Fibroblast of skin of left biceps (primary cell): ENCODE measurements at regions not wholly inside any gene's neighbourhood (a gene's known extent, or its start where the extent isn't known, plus 50 kb on each side); places are given as distances from the start of the nearest gene placed in this dataset.

Source experiments
- DNase-seq, 2 experiments: peaks; one replicate each; pipeline ENCODE4 v3.0.0-alpha.2; 2013; ENCODE audit warnings: low read depth in 2 of 2

- no peak for DNase-seq
Measured at GRCh38 chr1:182122913-182123260, 61.4 kb upstream of the ZNF648 start.

- DNase-seq = no peak
Measured at GRCh38 chr1:182122256-182122912, 60.9 kb upstream of the ZNF648 start.

- DNase-seq = no peak
Measured at GRCh38 chr1:182121787-182122186, 60.3 kb upstream of the ZNF648 start.

- DNase-seq = no peak
Measured at GRCh38 chr1:182120411-182121258, 59.1 kb upstream of the ZNF648 start.

- DNase-seq = no peak
Measured at GRCh38 chr1:182119631-182120030, 58.1 kb upstream of the ZNF648 start.

- DNase-seq = no peak
Measured at GRCh38 chr1:182118851-182119250, 57.3 kb upstream of the ZNF648 start.

- no peak for DNase-seq
Measured at GRCh38 chr1:182114627-182115023, 53.1 kb upstream of the ZNF648 start.

- no peak for DNase-seq
Measured at GRCh38 chr1:182113879-182114626, 52.5 kb upstream of the ZNF648 start.

GRCh38 chr1:182111496-182111895, 50.0 kb upstream of the ZNF648 start:
- DNase-seq = no peak
